ENCODE measurements at regions not wholly inside any gene's neighbourhood (a gene's known extent, or its start where the extent isn't known, plus 50 kb on each side); places are given as distances from the start of the nearest gene placed in this dataset.

- FAIRE-seq: no peak
- no peak overlapping the region for H3K4me2 ChIP-seq (ENCODE audit: low read length)
- no peak overlapping the region for H3K4me3 ChIP-seq (ENCODE audit: insufficient read depth, low read depth, low read length)
- TF ChIP-seq CTCF (IDR thresholded peaks at IDR 0.05; ENCODE audit: insufficient read depth, low read depth, low read length) (no peak), EZH2 (IDR thresholded peaks at IDR 0.05; ENCODE audit: insufficient read depth, low read length) (no peak)
- H3K27ac Mint-ChIP-seq (ENCODE audit: unreplicated experiment): no peak overlapping the region
- H3K27me3 Mint-ChIP-seq (ENCODE audit: low read depth, unreplicated experiment): no peaks in the 10 kb centered on the region
- no peaks in the 10 kb centered on the region for H4K20me1 ChIP-seq (ENCODE audit: insufficient read depth, low read length)
- H3K4me1 Mint-ChIP-seq (ENCODE audit: low read depth, unreplicated experiment): no peaks in the 10 kb centered on the region
- H3K36me3 ChIP-seq (ENCODE audit: insufficient read depth, low read length): no peaks in the 10 kb centered on the region
- H3K4me1 ChIP-seq (ENCODE audit: insufficient read depth, low read length): no peaks in the 10 kb centered on the region
- peaks cover 12% of the 10 kb centered on the region for H3K9me3 Mint-ChIP-seq (ENCODE audit: unreplicated experiment)
- no peak overlapping the region for H3K4me3 Mint-ChIP-seq (ENCODE audit: unreplicated experiment)
- no peak overlapping the region for H3K27ac ChIP-seq (ENCODE audit: low read depth, low read length)
- no peaks in the 10 kb centered on the region for H3K79me2 ChIP-seq (ENCODE audit: insufficient read depth, low read length)
- peaks cover 8% of the 10 kb centered on the region for H3K9me3 ChIP-seq (ENCODE audit: insufficient read depth, low read depth, low read length)
- DNase-seq (ENCODE audit: low read depth): no peak
- no peak overlapping the region for H3K9ac ChIP-seq (ENCODE audit: low read length)
- no peaks in the 10 kb centered on the region for H3K27me3 ChIP-seq (ENCODE audit: insufficient read depth, low read length)
- no peak overlapping the region for H2AFZ ChIP-seq (ENCODE audit: low read depth, low read length)
- H3K36me3 Mint-ChIP-seq (ENCODE audit: low read depth, unreplicated experiment): no peaks in the 10 kb centered on the region
These were observed 1739.1 kb downstream of the TP53TG3F start for GRCh38 chr16:35198223-35199199.

- Histone ChIP-seq H3K27ac (ENCODE audit: low read depth, low read length) (no peak overlapping the region), H3K79me2 (ENCODE audit: insufficient read depth, low read length) (no peaks in the 10 kb centered on the region), H3K9ac (ENCODE audit: low read length) (no peak overlapping the region), H3K9me3 (ENCODE audit: insufficient read depth, low read depth, low read length) (no peaks in the 10 kb centered on the region), H3K4me1 (ENCODE audit: insufficient read depth, low read length) (no peaks in the 10 kb centered on the region), H4K20me1 (ENCODE audit: insufficient read depth, low read length) (no peaks in the 10 kb centered on the region), H3K4me3 (ENCODE audit: insufficient read depth, low read depth, low read length) (no peak overlapping the region), H3K36me3 (ENCODE audit: insufficient read depth, low read length) (no peaks in the 10 kb centered on the region), H3K27me3 (ENCODE audit: insufficient read depth, low read length) (no peaks in the 10 kb centered on the region), H3K4me2 (ENCODE audit: low read length) (no peak overlapping the region), H2AFZ (ENCODE audit: low read depth, low read length) (no peak overlapping the region)
- Mint-ChIP-seq H3K36me3 (ENCODE audit: low read depth, unreplicated experiment) (no peaks in the 10 kb centered on the region), H3K27me3 (ENCODE audit: low read depth, unreplicated experiment) (no peaks in the 10 kb centered on the region), H3K9me3 (ENCODE audit: unreplicated experiment) (peaks cover 6% of the 10 kb centered on the region), H3K4me1 (ENCODE audit: low read depth, unreplicated experiment) (no peaks in the 10 kb centered on the region), H3K4me3 (ENCODE audit: unreplicated experiment) (no peak overlapping the region), H3K27ac (ENCODE audit: unreplicated experiment) (no peak overlapping the region)
- DNase-seq (ENCODE audit: low read depth) (no peak), FAIRE-seq (no peak)
- TF ChIP-seq EZH2 (IDR thresholded peaks at IDR 0.05; ENCODE audit: insufficient read depth, low read length) (no peak), CTCF (IDR thresholded peaks at IDR 0.05; ENCODE audit: insufficient read depth, low read depth, low read length) (no peak)
These were observed 1741.2 kb downstream of the TP53TG3F start for GRCh38 chr16:35200662-35201061.

GRCh38 chr16:35201151-35201550, 1741.7 kb downstream of the TP53TG3F start:
- no peaks in the 10 kb centered on the region for H3K27me3 Mint-ChIP-seq (ENCODE audit: low read depth, unreplicated experiment)
- Histone ChIP-seq H3K27ac (ENCODE audit: low read depth, low read length) (no peak overlapping the region), H3K4me3 (ENCODE audit: insufficient read depth, low read depth, low read length) (no peak overlapping the region), H3K9ac (ENCODE audit: low read length) (no peak overlapping the region), H3K4me2 (ENCODE audit: low read length) (no peak overlapping the region), H3K36me3 (ENCODE audit: insufficient read depth, low read length) (no peaks in the 10 kb centered on the region), H2AFZ (ENCODE audit: low read depth, low read length) (no peak overlapping the region), H4K20me1 (ENCODE audit: insufficient read depth, low read length) (no peaks in the 10 kb centered on the region), H3K9me3 (ENCODE audit: insufficient read depth, low read depth, low read length) (no peaks in the 10 kb centered on the region), H3K27me3 (ENCODE audit: insufficient read depth, low read length) (no peaks in the 10 kb centered on the region), H3K4me1 (ENCODE audit: insufficient read depth, low read length) (no peaks in the 10 kb centered on the region), H3K79me2 (ENCODE audit: insufficient read depth, low read length) (no peaks in the 10 kb centered on the region)
- H3K36me3 Mint-ChIP-seq (ENCODE audit: low read depth, unreplicated experiment): no peaks in the 10 kb centered on the region
- H3K4me3 Mint-ChIP-seq (ENCODE audit: unreplicated experiment): no peak overlapping the region
- TF ChIP-seq EZH2 (IDR thresholded peaks at IDR 0.05; ENCODE audit: insufficient read depth, low read length) (no peak), CTCF (IDR thresholded peaks at IDR 0.05; ENCODE audit: insufficient read depth, low read depth, low read length) (no peak)
- H3K9me3 Mint-ChIP-seq (ENCODE audit: unreplicated experiment): peaks cover 3% of the 10 kb centered on the region
- H3K4me1 Mint-ChIP-seq (ENCODE audit: low read depth, unreplicated experiment): no peaks in the 10 kb centered on the region
- no peak overlapping the region for H3K27ac Mint-ChIP-seq (ENCODE audit: unreplicated experiment)
- FAIRE-seq: no peak
- no peak for DNase-seq (ENCODE audit: low read depth)

Measured in astrocyte (in vitro differentiated cells and primary cell).